Esophagus muscularis mucosa (tissue), 4 donors: ENCODE measurements at regions not wholly inside any gene's neighbourhood (a gene's known extent, or its start where the extent isn't known, plus 50 kb on each side); places are given as distances from the start of the nearest gene placed in this dataset.

Source experiments
- DNase-seq: peaks from one replicate; pipeline ENCODE4 v3.0.0-alpha.2; 2017; ENCODE audit errors: extremely low spot score
- H3K27ac ChIP-seq, 4 donors: fragments of 200-600 bp; sonication (generic); replicated peaks in 1 of 4; 1 replicate in 3 of 4; 2 replicates in 1 of 4; pipeline ENCODE4 v1.5.1; 2016 to 2019; ENCODE audit warnings: mild to moderate bottlenecking in 1 of 4
- H3K27me3 ChIP-seq, 4 donors: fragments of 200-600 bp; sonication (generic); one replicate each; pipeline versions ENCODE4 v1.5.1 to v1.6.0; 2016 to 2019
- H3K36me3 ChIP-seq, 4 donors: fragments of 200-600 bp; sonication (generic); one replicate each; pipeline ENCODE4 v1.5.1; 2016 to 2019
- H3K4me1 ChIP-seq, 4 donors: fragments of 200-600 bp; sonication (generic); one replicate each; pipeline ENCODE4 v1.5.1; 2016 to 2019
- H3K4me3 ChIP-seq, 4 donors: fragments of 200-600 bp; sonication (generic); 1 replicate in 2 of 4; 2 replicates in 2 of 4; pipeline ENCODE4 v1.5.1; 2016 to 2019; ENCODE audit warnings: mild to moderate bottlenecking in 4 of 4, moderate library complexity in 1 of 4
- H3K9me3 ChIP-seq, 4 donors: fragments of 200-600 bp; sonication (generic); 1 replicate in 3 of 4; 2 replicates in 1 of 4; pipeline ENCODE4 v1.5.1; 2016 to 2019
- EP300 ChIP-seq: sonication (generic); formaldehyde crosslinking; IDR thresholded peaks from one replicate; pipeline ENCODE4 v1.6.1; 2017; ENCODE audit warnings: antibody characterized with exemption
- POLR2A ChIP-seq: fragments of 450-650 bp; IDR thresholded peaks from one replicate; pipeline ENCODE4 v1.6.1; 2017; ENCODE audit warnings: antibody characterized with exemption, moderate library complexity, mild to moderate bottlenecking, low read depth
- POLR2AphosphoS5 ChIP-seq, 2 donors: sonication (generic); formaldehyde crosslinking; IDR thresholded peaks; one replicate each; pipeline ENCODE4 v1.6.1; 2017; ENCODE audit warnings: antibody characterized with exemption in 2 of 2
- WGBS: methylation state at CpG from one replicate; pipeline ENCODE4 v1.1.5; 2018; 5-methylcytosine and 5-hydroxymethylcytosine counted together
- intact Hi-C: fragments of 100-400 bp; cut with DNase I; formaldehyde crosslinking; loops from one replicate; pipeline ENCODE4 v1.15.1; 2023
- TF ChIP-seq, protein P1 (sequence below), 3 experiments: fragments of 200-600 bp in 2 of 3; fragments of 450-650 bp in 1 of 3; sonication (generic) in 2 of 3; IDR thresholded peaks; one replicate each; pipeline ENCODE4 v1.5.1; 2017 to 2019; ENCODE audit warnings: antibody characterized with exemption in 3 of 3, mild to moderate bottlenecking in 2 of 3, moderate library complexity in 1 of 3

DNA sequence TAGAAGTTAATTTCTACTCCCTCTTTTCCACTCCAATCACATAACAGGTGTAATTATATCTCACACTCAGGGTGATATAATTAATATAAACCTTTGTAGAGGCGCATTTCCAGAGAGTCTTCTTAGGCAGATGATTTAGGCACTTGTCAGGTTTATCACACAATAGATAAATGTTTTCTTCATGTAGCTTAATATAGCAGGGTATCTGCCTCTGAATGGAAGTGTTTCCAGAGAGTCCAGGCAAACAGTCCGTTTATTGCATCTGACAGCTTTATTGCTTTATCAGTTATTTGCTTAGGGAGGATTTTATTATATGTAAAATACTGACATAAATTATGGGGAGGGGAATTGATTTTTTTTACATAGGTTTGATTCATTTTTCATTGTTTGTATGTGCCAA, 766.3 kb downstream of the SLC4A3 start:
- WGBS: 73% methylated on average over 2 of the region's 2 CpGs
- no peak overlapping the region for H3K4me3 ChIP-seq
- intact Hi-C loops: no loop called here
- no peak for DNase-seq
- no peak overlapping the region for H3K27ac ChIP-seq
- no peaks in the 10 kb centered on the region for H3K27me3 ChIP-seq
- H3K9me3 ChIP-seq: no peaks in the 10 kb centered on the region
- TF ChIP-seq POLR2A: no peak
- TF ChIP-seq POLR2AphosphoS5 (IDR thresholded peaks at IDR 0.05): no peak
- TF ChIP-seq EP300: no peak
- TF ChIP-seq, protein P1, sequence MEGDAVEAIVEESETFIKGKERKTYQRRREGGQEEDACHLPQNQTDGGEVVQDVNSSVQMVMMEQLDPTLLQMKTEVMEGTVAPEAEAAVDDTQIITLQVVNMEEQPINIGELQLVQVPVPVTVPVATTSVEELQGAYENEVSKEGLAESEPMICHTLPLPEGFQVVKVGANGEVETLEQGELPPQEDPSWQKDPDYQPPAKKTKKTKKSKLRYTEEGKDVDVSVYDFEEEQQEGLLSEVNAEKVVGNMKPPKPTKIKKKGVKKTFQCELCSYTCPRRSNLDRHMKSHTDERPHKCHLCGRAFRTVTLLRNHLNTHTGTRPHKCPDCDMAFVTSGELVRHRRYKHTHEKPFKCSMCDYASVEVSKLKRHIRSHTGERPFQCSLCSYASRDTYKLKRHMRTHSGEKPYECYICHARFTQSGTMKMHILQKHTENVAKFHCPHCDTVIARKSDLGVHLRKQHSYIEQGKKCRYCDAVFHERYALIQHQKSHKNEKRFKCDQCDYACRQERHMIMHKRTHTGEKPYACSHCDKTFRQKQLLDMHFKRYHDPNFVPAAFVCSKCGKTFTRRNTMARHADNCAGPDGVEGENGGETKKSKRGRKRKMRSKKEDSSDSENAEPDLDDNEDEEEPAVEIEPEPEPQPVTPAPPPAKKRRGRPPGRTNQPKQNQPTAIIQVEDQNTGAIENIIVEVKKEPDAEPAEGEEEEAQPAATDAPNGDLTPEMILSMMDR (IDR thresholded peaks at IDR 0.05): no peak
- no peaks in the 10 kb centered on the region for H3K4me1 ChIP-seq
- no peaks in the 10 kb centered on the region for H3K36me3 ChIP-seq

DNA sequence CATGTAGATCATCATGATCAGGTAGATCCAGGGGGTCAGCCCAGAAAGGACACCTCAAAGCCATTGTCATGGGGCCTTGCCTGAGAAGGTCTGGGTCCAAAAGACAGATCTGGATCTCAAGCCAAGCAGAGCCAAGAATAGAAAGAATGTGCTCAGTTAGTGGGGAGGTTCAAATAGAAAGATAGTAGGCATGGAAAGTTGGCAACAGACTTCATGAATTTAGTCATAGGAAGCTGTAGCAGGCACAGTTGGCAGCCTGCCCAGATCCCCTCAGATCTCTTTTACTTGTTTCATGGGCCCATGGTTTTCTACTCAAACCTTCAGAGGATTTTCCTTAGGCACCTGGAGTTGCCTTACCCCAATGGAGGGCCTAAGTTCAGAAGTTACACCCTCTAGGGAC, 767.0 kb downstream of the SLC4A3 start:
- no peaks in the 10 kb centered on the region for H3K9me3 ChIP-seq
- no peaks in the 10 kb centered on the region for H3K27me3 ChIP-seq
- TF ChIP-seq, protein P1 (IDR thresholded peaks at IDR 0.05): no peak
- H3K4me3 ChIP-seq: no peak overlapping the region
- H3K4me1 ChIP-seq: no peaks in the 10 kb centered on the region
- intact Hi-C loops: no loop called here
- no peaks in the 10 kb centered on the region for H3K36me3 ChIP-seq
- H3K27ac ChIP-seq: no peak overlapping the region
- DNase-seq: no peak

DNA sequence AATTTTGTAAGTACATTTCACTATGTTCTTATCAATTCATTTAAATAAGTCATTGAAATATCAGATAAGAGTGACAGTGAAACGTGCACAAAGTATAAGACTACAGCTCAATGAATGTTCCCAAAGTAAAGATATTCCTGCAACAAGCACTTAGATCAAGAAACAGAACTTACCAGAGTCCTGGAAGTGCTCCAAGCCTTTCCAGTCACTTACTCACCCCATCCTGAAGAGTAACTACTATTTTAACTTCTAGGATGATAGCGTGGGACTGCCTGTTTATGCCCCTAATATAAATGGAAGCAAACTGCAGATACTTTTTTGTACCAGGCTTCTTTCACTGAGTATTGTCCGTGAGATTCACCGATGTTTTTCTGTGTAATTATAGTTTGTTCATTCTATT, 768.9 kb downstream of the SLC4A3 start:
- H3K27ac ChIP-seq: no peak overlapping the region
- intact Hi-C loops: no loop called here
- WGBS: 70% methylated on average over 4 of the region's 4 CpGs

DNA sequence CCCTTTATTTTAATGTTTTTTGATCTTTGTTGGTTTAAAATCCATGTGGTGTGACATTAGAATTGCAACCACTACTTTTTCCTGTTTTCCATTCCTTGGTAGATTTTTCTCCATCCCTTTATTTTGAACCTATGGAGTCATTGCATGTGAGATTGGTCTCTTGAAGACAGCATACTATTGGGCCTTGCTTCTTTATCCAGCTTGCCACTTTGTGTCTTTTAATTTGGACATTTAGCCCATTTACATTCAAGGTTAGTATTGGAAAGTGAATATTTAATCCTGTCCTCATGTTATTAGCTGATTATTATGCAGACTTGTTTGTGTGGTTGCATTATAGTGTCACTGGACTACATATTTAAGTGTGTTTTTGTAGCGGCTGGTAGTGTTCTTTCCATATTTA, 782.9 kb downstream of the SLC4A3 start:
- Histone ChIP-seq H3K27ac (no peak overlapping the region), H3K36me3 (no peaks in the 10 kb centered on the region), H3K4me1 (no peaks in the 10 kb centered on the region), H3K4me3 (no peak overlapping the region), H3K27me3 (no peaks in the 10 kb centered on the region), H3K9me3 (peaks cover 0 to 49% (median 22%) of the 10 kb centered on the region in 4 donors)
- intact Hi-C loops: no loop called here
- no peak for DNase-seq
- 88% methylated on average over 1 of the region's 1 CpG for WGBS
- no peak for TF ChIP-seq EP300
- TF ChIP-seq, protein P1 (IDR thresholded peaks at IDR 0.05): no peak
- TF ChIP-seq POLR2AphosphoS5 (IDR thresholded peaks at IDR 0.05): no peak
- no peak for TF ChIP-seq POLR2A

More for the DNA sequence above, 768.9 kb downstream of the SLC4A3 start:
- DNase-seq: no peak
- TF ChIP-seq POLR2A (no peak), EP300 (no peak), POLR2AphosphoS5 (IDR thresholded peaks at IDR 0.05) (no peak)
- TF ChIP-seq, protein P1 (IDR thresholded peaks at IDR 0.05): no peak
- H3K9me3 ChIP-seq: peaks cover 0 to 3% (median under 1%) of the 10 kb centered on the region in 4 donors
- H3K4me1 ChIP-seq: no peaks in the 10 kb centered on the region
- H3K4me3 ChIP-seq: no peak overlapping the region
- H3K36me3 ChIP-seq: no peaks in the 10 kb centered on the region
- H3K27me3 ChIP-seq: no peaks in the 10 kb centered on the region

DNA sequence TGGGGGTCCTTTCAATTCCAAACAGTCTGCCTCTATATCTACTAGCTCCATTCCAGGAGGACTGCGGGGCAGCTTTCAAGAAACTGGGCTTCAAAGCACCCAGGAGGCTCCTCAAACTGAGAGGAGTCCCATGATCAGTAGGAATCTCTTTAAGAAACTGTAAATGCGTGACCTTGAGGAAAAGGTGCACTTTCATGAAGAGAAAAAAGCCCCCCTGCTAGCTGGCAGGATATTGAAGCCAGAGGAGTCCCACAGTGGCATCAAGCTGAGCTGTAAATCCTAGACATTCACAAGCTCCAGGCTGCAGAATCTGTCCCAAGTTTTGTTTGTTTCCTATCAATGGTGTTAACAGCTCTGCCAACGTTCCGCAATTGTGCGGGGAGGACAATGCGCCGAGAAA, 790.1 kb downstream of the SLC4A3 start:
- WGBS: 84% methylated on average over 7 of the region's 7 CpGs
- DNase-seq: no peak
- H3K27me3 ChIP-seq: no peaks in the 10 kb centered on the region
- no peaks in the 10 kb centered on the region for H3K36me3 ChIP-seq
- H3K27ac ChIP-seq: no peak overlapping the region
- H3K4me1 ChIP-seq: no peaks in the 10 kb centered on the region
- intact Hi-C loops: no loop called here
- no peak for TF ChIP-seq POLR2AphosphoS5 (IDR thresholded peaks at IDR 0.05)
- no peak for TF ChIP-seq POLR2A
- no peak for TF ChIP-seq EP300
- TF ChIP-seq, protein P1 (IDR thresholded peaks at IDR 0.05): no peak
- H3K4me3 ChIP-seq: no peak overlapping the region
- peaks cover 0 to 9% (median 0%) of the 10 kb centered on the region in 4 donors for H3K9me3 ChIP-seq
